ENCODE measurements at regions not wholly inside any gene's neighbourhood (a gene's known extent, or its start where the extent isn't known, plus 50 kb on each side); places are given as distances from the start of the nearest gene placed in this dataset.

- ChIA-PET CTCF (no interaction called here), POLR2A (no interaction called here)
- Histone ChIP-seq H3K4me1 (ENCODE audit: control insufficient read depth, extremely low read depth, insufficient read depth, low read length) (no peaks in the 10 kb centered on the region), H3K9me1 (replicated peaks; ENCODE audit: control insufficient read depth, extremely low read depth, insufficient read depth, low read length) (no peaks in the 10 kb centered on the region), H3K36me3 (ENCODE audit: control insufficient read depth in 2 of 2, extremely low read depth in 1 of 2, insufficient read depth in 2 of 2, low read length in 2 of 2) (no peaks in the 10 kb centered on the region), H4K20me1 (replicated peaks; ENCODE audit: control insufficient read depth, extremely low read depth, insufficient read depth, low read length) (no peaks in the 10 kb centered on the region), H3K9me3 (replicated peaks; ENCODE audit: control insufficient read depth, insufficient read depth, low read length) (no peaks in the 10 kb centered on the region), H3K27ac (ENCODE audit: insufficient read depth, low read depth, low read length) (no peak overlapping the region), H3K4me3 (replicated peaks in 1 of 3; ENCODE audit: insufficient read depth in 1 of 3, low read depth in 1 of 3, low read length in 3 of 3) (no peak overlapping the region), H2AFZ (ENCODE audit: low read depth, low read length) (no peak overlapping the region), H3K9ac (replicated peaks; ENCODE audit: extremely low read depth, insufficient read depth, low read length) (no peak overlapping the region), H3K27me3 (ENCODE audit: control insufficient read depth in 2 of 2, insufficient read depth in 2 of 2, low read length in 2 of 2) (no peaks in the 10 kb centered on the region), H3K79me2 (ENCODE audit: control insufficient read depth, insufficient read depth, low read length) (no peaks in the 10 kb centered on the region), H3K4me2 (ENCODE audit: insufficient read depth, low read length) (no peak overlapping the region)
- TF ChIP-seq POLR2AphosphoS5 (IDR thresholded peaks at IDR 0.05; ENCODE audit: insufficient read depth, low read depth, low read length): no peak
- TF ChIP-seq CTCF (IDR thresholded peaks at IDR 0.05; ENCODE audit: extremely low read depth in 1 of 2, insufficient read depth in 1 of 2, low read depth in 1 of 2, low read length in 2 of 2): no peak
- TF ChIP-seq MYC (IDR thresholded peaks at IDR 0.05; ENCODE audit: low read depth, low read length): no peak
- no peak for TF ChIP-seq GATA2 (IDR thresholded peaks at IDR 0.05; ENCODE audit: insufficient read depth, insufficient read length, low read depth, low read length)
- TF ChIP-seq, protein P1, sequence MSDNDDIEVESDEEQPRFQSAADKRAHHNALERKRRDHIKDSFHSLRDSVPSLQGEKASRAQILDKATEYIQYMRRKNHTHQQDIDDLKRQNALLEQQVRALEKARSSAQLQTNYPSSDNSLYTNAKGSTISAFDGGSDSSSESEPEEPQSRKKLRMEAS (IDR thresholded peaks at IDR 0.05; ENCODE audit: insufficient read depth, insufficient read length): no peak
- no peak for TF ChIP-seq FOS (IDR thresholded peaks at IDR 0.05; ENCODE audit: borderline replicate concordance, insufficient read depth, low read length)
- FAIRE-seq (no peak), DNase-seq (ENCODE audit: low read depth, low spot score) (no peak)
- intact Hi-C loops (cut with micrococcal nuclease) (no loop called here), dilution Hi-C loops (cut with MboI; ENCODE audit: extremely low pct_ligation_motif_present, low sequenced_read_pairs) (no loop called here)
- no TSS peak for BruUV-seq (replicated peaks)
These were observed 80.3 kb upstream of the PTBP2 start for GRCh38 chr1:96641282-96641681.

DNA sequence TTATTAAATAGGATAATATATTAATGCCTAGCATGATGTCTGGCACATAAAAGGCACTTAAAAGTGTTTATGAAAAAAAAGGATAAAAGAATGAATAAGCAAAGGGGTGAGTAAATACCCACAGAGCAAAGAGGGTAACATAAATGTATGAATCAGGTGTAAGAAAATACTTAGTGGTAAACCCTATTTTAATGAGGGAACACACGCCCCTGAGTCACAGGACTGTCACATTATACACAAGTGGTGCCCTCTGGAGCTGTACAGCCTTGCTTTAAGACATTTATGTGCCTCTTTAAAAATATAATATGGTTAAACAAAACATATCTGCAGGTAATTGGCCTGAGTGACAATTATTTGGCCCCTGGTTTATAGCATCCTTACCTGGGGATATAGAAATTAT is 78.1 kb upstream of the PTBP2 start:
- Histone ChIP-seq H3K4me1 (ENCODE audit: control insufficient read depth, extremely low read depth, insufficient read depth, low read length) (no peaks in the 10 kb centered on the region), H3K9me3 (replicated peaks; ENCODE audit: control insufficient read depth, insufficient read depth, low read length) (no peaks in the 10 kb centered on the region), H3K36me3 (ENCODE audit: control insufficient read depth in 2 of 2, extremely low read depth in 1 of 2, insufficient read depth in 2 of 2, low read length in 2 of 2) (no peaks in the 10 kb centered on the region), H4K20me1 (replicated peaks; ENCODE audit: control insufficient read depth, extremely low read depth, insufficient read depth, low read length) (no peaks in the 10 kb centered on the region), H3K79me2 (ENCODE audit: control insufficient read depth, insufficient read depth, low read length) (no peaks in the 10 kb centered on the region), H3K9me1 (replicated peaks; ENCODE audit: control insufficient read depth, extremely low read depth, insufficient read depth, low read length) (no peaks in the 10 kb centered on the region), H3K4me3 (replicated peaks in 1 of 3; ENCODE audit: insufficient read depth in 1 of 3, low read depth in 1 of 3, low read length in 3 of 3) (no peak overlapping the region), H3K27ac (ENCODE audit: insufficient read depth, low read depth, low read length) (no peak overlapping the region), H3K27me3 (ENCODE audit: control insufficient read depth in 2 of 2, insufficient read depth in 2 of 2, low read length in 2 of 2) (no peaks in the 10 kb centered on the region), H3K9ac (replicated peaks; ENCODE audit: extremely low read depth, insufficient read depth, low read length) (no peak overlapping the region), H3K4me2 (ENCODE audit: insufficient read depth, low read length) (no peak overlapping the region), H2AFZ (ENCODE audit: low read depth, low read length) (no peak overlapping the region)
- dilution Hi-C loops (cut with MboI; ENCODE audit: extremely low pct_ligation_motif_present, low sequenced_read_pairs) (no loop called here), intact Hi-C loops (cut with micrococcal nuclease) (no loop called here)
- DNase-seq (ENCODE audit: low read depth, low spot score): no peak
- ChIA-PET CTCF (no interaction called here), POLR2A (no interaction called here)
- no TSS peak for BruUV-seq (replicated peaks)
- no peak for TF ChIP-seq JUN (IDR thresholded peaks at IDR 0.05; ENCODE audit: borderline replicate concordance, insufficient read depth, insufficient read length, low read depth)
- TF ChIP-seq POLR2AphosphoS5 (IDR thresholded peaks at IDR 0.05; ENCODE audit: insufficient read depth, low read depth, low read length): no peak
- TF ChIP-seq FOS (IDR thresholded peaks at IDR 0.05; ENCODE audit: borderline replicate concordance, insufficient read depth, low read length): no peak
- no peak for TF ChIP-seq POLR2A (IDR thresholded peaks at IDR 0.05; ENCODE audit: low read depth, low read length)
- TF ChIP-seq, protein P1 (IDR thresholded peaks at IDR 0.05; ENCODE audit: insufficient read depth, insufficient read length): no peak
- no peak for TF ChIP-seq CTCF (IDR thresholded peaks at IDR 0.05; ENCODE audit: extremely low read depth in 1 of 2, insufficient read depth in 1 of 2, low read depth in 1 of 2, low read length in 2 of 2)
- no peak for TF ChIP-seq MYC (IDR thresholded peaks at IDR 0.05; ENCODE audit: low read depth, low read length)
- no peak for TF ChIP-seq GATA2 (IDR thresholded peaks at IDR 0.05; ENCODE audit: insufficient read depth, insufficient read length, low read depth, low read length)
- TF ChIP-seq EZH2 (IDR thresholded peaks at IDR 0.05; ENCODE audit: borderline replicate concordance, low read depth, low read length, severe bottlenecking): no peak
- FAIRE-seq: no peak

All from endothelial cell of umbilical vein (primary cell).